ENCODE measurements at regions not wholly inside any gene's neighbourhood (a gene's known extent, or its start where the extent isn't known, plus 50 kb on each side); places are given as distances from the start of the nearest gene placed in this dataset.

- TF ChIP-seq CTCF (conservative IDR thresholded peaks at IDR 0.05 in 1 of 2, IDR thresholded peaks at IDR 0.05 in 1 of 2; ENCODE audit: low read depth in 1 of 2, low read length in 2 of 2) (no peak), EZH2 (IDR thresholded peaks at IDR 0.05; ENCODE audit: low read length, missing control alignments) (no peak)
Measured at GRCh38 chr15:23763021-23763420, 75.9 kb upstream of the NDN start.

All from fibroblast of lung (primary cell).